PC-3 (cell line): ENCODE measurements at regions not wholly inside any gene's neighbourhood (a gene's known extent, or its start where the extent isn't known, plus 50 kb on each side); places are given as distances from the start of the nearest gene placed in this dataset.

Experiments used
- CTCF ChIP-seq: fragments of 300-600 bp; sonication (generic); conservative IDR thresholded peaks from 2 replicates; pipeline ENCODE4 v1.5.1; 2017; ENCODE audit warnings: antibody characterized with exemption, low read depth, mild to moderate bottlenecking, low read length
- EZH2 ChIP-seq: fragments of 300-600 bp; sonication (generic); IDR thresholded peaks from one replicate; pipeline ENCODE4 v1.6.1; 2017; ENCODE audit warnings: antibody characterized with exemption, mild to moderate bottlenecking, low read length; ENCODE audit not compliant: unreplicated experiment
- EZH2phosphoT487 ChIP-seq: fragments of 300-600 bp; sonication (generic); IDR thresholded peaks from 2 replicates; pipeline ENCODE4 v1.6.1; 2018; ENCODE audit warnings: mild to moderate bottlenecking, antibody characterized with exemption, low read length, borderline replicate concordance

GRCh38 chr4:187424636-187425035, 570.9 kb upstream of the ZFP42 start:
- TF ChIP-seq CTCF (no peak), EZH2phosphoT487 (no peak), EZH2 (no peak)
